HG03280 (cell line): ENCODE measurements at regions not wholly inside any gene's neighbourhood (a gene's known extent, or its start where the extent isn't known, plus 50 kb on each side); places are given as distances from the start of the nearest gene placed in this dataset.

ENCODE experiments used
- ATAC-seq: cut with Tn5 transposase; IDR thresholded peaks from one replicate; pipeline ENCODE4 v1.9.1; 2021; ENCODE audit warnings: mild to moderate bottlenecking, moderate library complexity; ENCODE audit not compliant: unreplicated experiment

GRCh38 chr18:73924307-73924706, 223.3 kb downstream of the FBXO15 start:
- no peak for ATAC-seq

DNA sequence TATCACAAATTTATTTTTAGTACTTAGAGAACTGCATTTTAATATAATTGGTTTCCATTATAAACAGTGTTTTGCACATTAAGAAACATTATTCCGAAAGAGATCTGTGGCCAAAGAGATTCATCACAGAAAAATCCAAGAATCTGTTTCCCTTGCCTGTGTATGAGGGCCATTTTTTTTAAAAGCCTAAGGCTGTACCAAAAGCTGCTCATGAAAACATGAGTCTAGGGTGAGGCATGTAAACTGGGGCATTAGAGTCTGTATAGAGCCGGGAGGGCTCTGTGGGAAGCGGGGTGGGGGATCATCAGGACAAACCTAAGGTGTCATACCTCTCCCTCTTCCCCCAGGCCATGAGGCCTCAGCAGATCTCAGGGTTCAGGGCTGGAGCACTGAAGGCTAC, 223.8 kb downstream of the FBXO15 start:
- no peak for ATAC-seq

- ATAC-seq, result no peak
These were observed 227.6 kb downstream of the FBXO15 start for GRCh38 chr18:73920033-73920432.

DNA sequence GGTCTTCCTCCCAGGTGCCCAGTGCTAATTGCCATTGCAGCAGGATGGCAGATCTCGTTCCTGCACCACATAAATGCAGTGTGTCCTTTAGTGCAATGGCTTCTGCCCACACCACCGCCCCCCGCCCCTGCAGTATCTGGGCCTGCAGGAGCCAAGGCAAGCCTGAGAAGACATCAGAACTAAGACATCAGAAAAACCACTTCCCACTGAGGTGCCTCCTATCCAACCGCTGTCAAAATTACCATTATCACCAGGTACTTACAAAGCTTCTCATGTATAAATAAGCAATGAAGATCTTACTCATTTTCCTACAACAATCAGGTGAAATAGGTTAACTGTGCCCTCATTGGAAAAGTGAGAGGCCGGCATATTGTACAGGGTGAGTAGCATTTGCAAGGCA, 228.8 kb downstream of the FBXO15 start:
- ATAC-seq, result no peak

- ATAC-seq, result no peak
These were observed 230.6 kb downstream of the FBXO15 start for GRCh38 chr18:73917046-73917445.

DNA sequence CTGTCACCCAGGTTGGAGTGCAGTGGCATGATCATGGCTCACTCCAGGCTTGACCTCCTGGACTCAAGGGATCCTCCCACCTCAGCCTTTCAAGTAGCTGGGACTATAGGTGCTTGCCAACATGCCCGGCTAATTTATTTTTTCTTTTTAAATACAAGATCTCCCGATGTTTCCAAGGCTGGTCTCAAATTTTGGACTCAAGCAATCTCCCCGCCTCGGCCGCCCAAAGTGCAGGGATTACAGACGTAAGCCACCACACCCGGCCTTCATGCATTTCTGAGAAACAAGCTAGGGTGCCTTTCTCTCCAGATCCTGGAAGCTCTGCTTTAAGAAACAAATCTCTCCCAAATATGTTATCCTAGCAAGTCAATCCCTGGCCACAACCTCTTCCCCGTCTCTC, 234.1 kb downstream of the FBXO15 start:
- ATAC-seq, result no peak

- no peak for ATAC-seq
These were observed 239.3 kb downstream of the FBXO15 start for GRCh38 chr18:73908323-73908722.

DNA sequence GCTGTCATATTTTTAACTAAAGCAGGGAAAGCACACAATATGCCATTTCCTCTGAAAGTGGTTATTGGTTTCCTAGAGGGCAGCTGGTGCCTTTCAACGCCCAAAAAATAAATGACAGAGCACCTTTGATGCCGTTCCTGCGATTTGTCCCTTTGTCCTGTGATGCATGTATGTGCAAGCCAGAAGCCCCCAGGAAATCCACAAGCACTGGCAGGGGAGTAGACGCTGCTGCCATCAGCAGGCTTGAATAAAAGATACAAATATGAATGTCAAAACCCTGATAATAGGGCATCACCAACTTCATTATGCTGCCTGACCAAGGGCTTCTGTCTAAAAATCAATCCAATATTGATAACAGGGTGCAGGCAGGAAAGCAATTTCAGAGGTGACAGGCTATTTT, 246.1 kb downstream of the FBXO15 start:
- ATAC-seq, result no peak

DNA sequence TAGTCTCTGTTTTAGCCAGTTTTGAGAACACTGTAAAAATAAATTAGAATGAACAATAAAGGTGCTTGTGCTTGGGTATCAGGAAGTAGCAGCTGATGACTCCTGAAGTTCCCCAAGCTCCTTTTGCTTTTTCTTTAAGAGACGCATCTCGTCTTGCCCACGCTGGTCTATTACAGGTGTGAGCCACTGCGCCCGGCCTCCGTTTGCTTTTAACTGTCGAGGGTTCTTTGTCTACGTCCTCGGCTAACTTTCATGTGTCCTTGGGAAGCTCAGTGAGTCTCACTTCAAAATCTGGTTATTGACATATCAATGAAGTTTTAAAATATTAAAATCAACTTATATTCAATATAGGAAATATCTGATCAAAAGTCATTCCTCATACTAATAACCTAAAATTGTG, 246.5 kb downstream of the FBXO15 start:
- ATAC-seq, result no peak

DNA sequence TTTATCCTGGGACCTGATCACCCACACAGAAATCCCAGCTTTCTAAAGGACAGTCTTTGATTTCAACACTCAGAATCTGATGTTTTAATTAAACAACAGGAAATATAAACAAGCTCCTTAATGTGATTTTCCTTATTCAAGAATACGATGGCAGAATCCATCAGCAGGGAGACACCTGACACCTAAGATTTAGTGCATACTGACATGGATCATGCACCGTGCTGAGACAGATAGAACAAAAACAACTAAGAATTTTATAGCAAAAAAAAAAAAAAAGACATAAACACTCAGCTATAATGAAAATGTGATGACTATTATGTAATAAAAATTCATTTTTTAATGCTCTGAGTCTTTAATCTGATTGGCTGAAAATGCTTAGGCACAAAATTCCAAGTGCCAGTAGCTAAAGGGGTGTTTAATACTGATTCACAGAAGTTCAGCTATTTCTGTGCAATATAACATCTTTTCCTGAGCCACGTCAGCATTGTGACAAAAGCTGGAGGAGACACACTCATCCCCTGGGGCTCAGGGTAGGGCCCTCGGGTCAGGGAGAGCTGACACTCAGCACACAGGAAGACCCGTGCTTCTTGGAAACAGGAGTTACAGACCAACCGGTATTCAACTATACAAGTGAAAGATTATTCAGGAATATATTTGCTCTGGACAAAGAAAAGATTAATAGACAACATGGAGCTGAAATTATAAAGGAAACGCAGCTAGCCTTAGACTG, 247.4 kb downstream of the FBXO15 start:
- ATAC-seq, result no peak

DNA sequence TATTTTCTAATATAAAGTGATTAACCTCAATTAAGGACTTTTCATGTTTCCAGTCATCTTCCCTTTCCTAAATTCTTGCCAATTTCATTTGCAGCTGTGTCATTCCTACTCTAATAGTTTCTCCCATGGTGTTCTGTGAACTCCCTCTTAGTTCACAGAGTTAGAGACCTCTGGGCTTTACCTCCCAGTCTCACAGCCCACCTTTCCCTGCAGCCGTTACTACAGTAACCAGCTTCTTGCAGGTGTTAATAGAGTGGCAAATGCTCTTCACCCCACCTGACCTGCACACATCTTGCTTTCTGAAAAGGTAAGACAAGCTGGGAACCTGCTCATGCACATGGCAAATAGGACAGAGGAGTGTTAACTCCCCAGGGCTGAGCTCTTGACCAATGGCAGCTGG, 250.1 kb downstream of the FBXO15 start:
- no peak for ATAC-seq

- ATAC-seq, result peak; percentile 50
These were observed 250.9 kb downstream of the FBXO15 start for GRCh38 chr18:73896685-73897084.

- no peak for ATAC-seq
These were observed 251.9 kb downstream of the FBXO15 start for GRCh38 chr18:73895701-73896100.

GRCh38 chr18:73893880-73894279, 253.8 kb downstream of the FBXO15 start:
- ATAC-seq, result no peak

- no peak for ATAC-seq
These were observed 255.8 kb downstream of the FBXO15 start for GRCh38 chr18:73891572-73892421.

GRCh38 chr18:73888565-73888964, 259.1 kb downstream of the FBXO15 start:
- no peak for ATAC-seq

- ATAC-seq, result no peak
These were observed 259.8 kb downstream of the FBXO15 start for GRCh38 chr18:73887801-73888200.

DNA sequence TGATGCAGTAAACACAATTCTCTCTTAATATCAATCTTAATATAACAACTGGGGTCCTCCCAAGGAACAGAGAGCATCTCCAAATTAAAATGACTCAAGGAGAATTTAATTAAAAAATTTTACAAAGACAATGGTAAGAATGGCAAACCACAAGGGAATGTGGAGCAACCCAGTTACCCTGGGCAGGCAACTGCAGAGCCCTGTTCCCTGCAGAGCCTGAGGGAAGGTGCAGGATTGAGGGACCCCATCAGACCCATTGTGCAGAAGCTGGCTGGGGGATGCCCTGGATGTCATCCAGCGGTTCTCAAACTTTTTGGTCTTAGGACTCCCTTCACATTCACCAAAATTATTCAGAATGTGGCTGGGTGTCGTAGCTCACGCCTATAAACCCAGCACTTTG, 262.8 kb downstream of the FBXO15 start:
- no peak for ATAC-seq

GRCh38 chr18:73881396-73881917, 266.2 kb downstream of the FBXO15 start:
- ATAC-seq, result no peak

DNA sequence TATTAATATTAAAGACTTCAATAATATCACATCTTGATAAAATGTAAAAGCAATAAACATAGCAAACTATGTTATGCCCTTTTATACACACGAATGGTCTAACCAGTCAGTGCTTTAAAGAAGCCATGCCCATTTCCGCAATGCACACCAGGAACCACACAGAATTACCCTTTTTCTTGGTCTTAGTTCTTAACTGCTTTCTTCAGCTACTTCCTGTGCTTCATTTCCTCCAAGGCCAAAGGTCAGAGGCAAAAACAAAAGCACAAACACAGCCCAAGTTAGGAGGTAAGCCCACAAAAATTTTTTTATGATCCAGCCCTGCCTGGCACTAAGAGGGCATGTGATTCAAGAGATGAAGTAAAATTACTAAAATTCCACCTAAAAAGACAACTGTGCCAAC, 267.2 kb downstream of the FBXO15 start:
- no peak for ATAC-seq

- ATAC-seq, result no peak
These were observed 267.9 kb downstream of the FBXO15 start for GRCh38 chr18:73879766-73880165.

DNA sequence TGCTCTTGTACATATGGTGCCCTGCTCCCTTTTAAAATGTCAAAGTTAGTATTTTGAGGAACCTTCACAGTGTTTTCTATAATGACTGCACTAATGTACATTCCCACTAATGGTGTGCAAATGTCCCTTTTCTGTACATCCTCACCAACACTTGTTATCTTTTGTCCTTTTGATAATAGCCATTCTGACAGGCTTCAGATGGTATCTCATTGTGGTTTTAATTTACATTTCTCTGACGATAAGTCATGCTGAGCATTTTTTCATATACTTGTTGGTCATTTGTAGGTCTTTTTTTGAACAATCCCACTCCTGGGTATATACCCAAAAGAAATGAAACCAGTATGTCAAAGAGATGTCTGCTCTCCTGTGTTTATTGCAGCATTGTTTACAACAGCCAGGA, 268.3 kb downstream of the FBXO15 start:
- ATAC-seq, result no peak
